WTC11 (cell line): ENCODE measurements at regions not wholly inside any gene's neighbourhood (a gene's known extent, or its start where the extent isn't known, plus 50 kb on each side); places are given as distances from the start of the nearest gene placed in this dataset.
"Not testable (repeated sequence)": the region's sequence is repeated elsewhere in the genome, so short reads cannot be mapped to it uniquely, and the experiment has no call there.

Experiments
- ATAC-seq: fragments of 200-7000 bp; cut with Tn5 transposase; 2 replicates; pipeline ENCODE4 v1.10.0; 2021; ENCODE audit warnings: mild to moderate bottlenecking, moderate library complexity
- CTCF ChIA-PET: fragments of 300-600 bp; sonication (Branson Sonifier 250); formaldehyde crosslinking; loops from one replicate; lab custom pipeline; 2021; ENCODE audit warnings: antibody characterized with exemption; lab: Charles Lee
- POLR2A ChIA-PET: fragments of 350-600 bp; sonication (Branson Sonifier 250); formaldehyde crosslinking; loops from one replicate; lab custom pipeline; 2021; ENCODE audit warnings: antibody characterized with exemption; lab: Charles Lee
- DNase-seq: peaks from one replicate; pipeline ENCODE4 v3.0.0; 2021; ENCODE audit warnings: low spot score
- H3K27ac Mint-ChIP-seq: 2 replicates; pipeline ENCODE4 v1.8.0; 2021; ENCODE audit warnings: mixed read lengths
- H3K27me3 Mint-ChIP-seq: 2 replicates; pipeline ENCODE4 v1.8.0; 2021; ENCODE audit warnings: low read depth, mild to moderate bottlenecking, moderate library complexity, mixed read lengths
- H3K36me3 Mint-ChIP-seq: 2 replicates; pipeline ENCODE4 v1.8.0; 2021; ENCODE audit warnings: mixed read lengths
- H3K4me1 Mint-ChIP-seq: 2 replicates; pipeline ENCODE4 v1.8.0; 2022; ENCODE audit warnings: mixed read lengths
- H3K4me3 Mint-ChIP-seq: 2 replicates; pipeline ENCODE4 v1.8.0; 2021; ENCODE audit warnings: mild to moderate bottlenecking, moderate library complexity, mixed read lengths
- H3K9me3 Mint-ChIP-seq: 2 replicates; pipeline ENCODE4 v1.8.0; 2021; ENCODE audit warnings: mixed read lengths
- ATF3 ChIP-seq: sonication (generic); formaldehyde crosslinking; conservative IDR thresholded peaks from 2 replicates; pipeline ENCODE4 v1.8.1; 2022; ENCODE audit warnings: mild to moderate bottlenecking, missing genetic modification reagents
- ATF6 ChIP-seq: sonication (generic); formaldehyde crosslinking; IDR thresholded peaks from 2 replicates; pipeline ENCODE4 v1.8.1; 2023; ENCODE audit warnings: mild to moderate bottlenecking, missing genetic modification reagents
- CBFB ChIP-seq: sonication (generic); formaldehyde crosslinking; IDR thresholded peaks from 2 replicates; pipeline ENCODE4 v1.8.1; 2022; ENCODE audit warnings: mild to moderate bottlenecking, low read depth, missing genetic modification reagents
- CREM ChIP-seq: sonication (generic); formaldehyde crosslinking; IDR thresholded peaks from 2 replicates; pipeline ENCODE4 v1.8.1; 2022; ENCODE audit warnings: mild to moderate bottlenecking, missing genetic modification reagents, moderate library complexity
- E2F1 ChIP-seq: sonication (generic); formaldehyde crosslinking; IDR thresholded peaks from 2 replicates; pipeline ENCODE4 v1.8.0; 2022; ENCODE audit warnings: mild to moderate bottlenecking, missing genetic modification reagents
- FOXJ3 ChIP-seq: sonication (generic); formaldehyde crosslinking; IDR thresholded peaks from 2 replicates; pipeline ENCODE4 v1.9.0; 2021; ENCODE audit warnings: missing genetic modification reagents, mild to moderate bottlenecking, borderline replicate concordance
- FOXK1 ChIP-seq: sonication (generic); formaldehyde crosslinking; IDR thresholded peaks from 2 replicates; pipeline ENCODE4 v1.8.0; 2022; ENCODE audit warnings: mild to moderate bottlenecking, moderate library complexity, missing genetic modification reagents
- GABPB1 ChIP-seq: sonication (generic); formaldehyde crosslinking; IDR thresholded peaks from 2 replicates; pipeline ENCODE4 v1.8.1; 2023; ENCODE audit warnings: mild to moderate bottlenecking, missing genetic modification reagents
- PRRX2 ChIP-seq: fragments of 250-450 bp; sonication (Bioruptor Pico); IDR thresholded peaks from 2 replicates; pipeline ENCODE4 v1.8.0; 2021; ENCODE audit warnings: mild to moderate bottlenecking
- ZBTB21 ChIP-seq: sonication (generic); formaldehyde crosslinking; IDR thresholded peaks from 2 replicates; pipeline ENCODE4 v1.8.1; 2023; ENCODE audit warnings: mild to moderate bottlenecking, missing genetic modification reagents, borderline replicate concordance
- ZNF121 ChIP-seq: sonication (generic); formaldehyde crosslinking; IDR thresholded peaks from 2 replicates; pipeline ENCODE4 v1.8.0; 2023; ENCODE audit warnings: missing genetic modification reagents
- ZNF232 ChIP-seq: sonication (generic); formaldehyde crosslinking; IDR thresholded peaks from 2 replicates; pipeline ENCODE4 v1.8.0; 2022; ENCODE audit warnings: mild to moderate bottlenecking, missing genetic modification reagents
- TF ChIP-seq, protein P1 (sequence below): fragments of 200-600 bp; IDR thresholded peaks from 2 replicates; pipeline ENCODE4 v1.8.0; 2022; ENCODE audit warnings: antibody characterized with exemption
- TF ChIP-seq, protein P2 (sequence below): sonication (generic); formaldehyde crosslinking; IDR thresholded peaks from 2 replicates; pipeline ENCODE4 v1.8.0; 2023; ENCODE audit warnings: missing genetic modification reagents, mild to moderate bottlenecking, borderline replicate concordance
- TF ChIP-seq, protein P3 (sequence below): sonication (generic); formaldehyde crosslinking; conservative IDR thresholded peaks from 2 replicates; pipeline ENCODE4 v1.8.1; 2023; ENCODE audit warnings: mild to moderate bottlenecking, low read depth, missing genetic modification reagents, moderate library complexity

DNA sequence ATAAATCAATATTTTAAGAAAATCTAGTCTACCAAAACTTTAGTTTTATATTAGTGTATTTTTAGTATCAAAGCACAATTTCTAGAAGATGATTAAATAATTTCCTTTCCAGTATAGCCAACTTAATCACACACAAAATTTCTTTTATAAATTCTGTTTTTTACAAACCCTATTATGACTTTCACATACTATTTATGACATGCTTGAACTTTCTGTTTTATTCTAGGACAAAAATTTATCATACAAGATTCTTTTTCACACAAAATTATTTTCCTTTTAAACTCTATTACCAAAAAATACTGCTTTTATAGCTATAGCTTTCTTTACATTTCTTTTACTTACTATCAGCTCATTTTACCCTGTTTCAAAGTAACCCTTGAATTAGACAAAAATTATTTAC is 149.5 kb downstream of the OR13H1 start (continued):
- no peak for TF ChIP-seq ATF6
- TF ChIP-seq CBFB: no peak
- no peak for TF ChIP-seq GABPB1 (CRISPR knock-in tag)
- TF ChIP-seq, protein P1, sequence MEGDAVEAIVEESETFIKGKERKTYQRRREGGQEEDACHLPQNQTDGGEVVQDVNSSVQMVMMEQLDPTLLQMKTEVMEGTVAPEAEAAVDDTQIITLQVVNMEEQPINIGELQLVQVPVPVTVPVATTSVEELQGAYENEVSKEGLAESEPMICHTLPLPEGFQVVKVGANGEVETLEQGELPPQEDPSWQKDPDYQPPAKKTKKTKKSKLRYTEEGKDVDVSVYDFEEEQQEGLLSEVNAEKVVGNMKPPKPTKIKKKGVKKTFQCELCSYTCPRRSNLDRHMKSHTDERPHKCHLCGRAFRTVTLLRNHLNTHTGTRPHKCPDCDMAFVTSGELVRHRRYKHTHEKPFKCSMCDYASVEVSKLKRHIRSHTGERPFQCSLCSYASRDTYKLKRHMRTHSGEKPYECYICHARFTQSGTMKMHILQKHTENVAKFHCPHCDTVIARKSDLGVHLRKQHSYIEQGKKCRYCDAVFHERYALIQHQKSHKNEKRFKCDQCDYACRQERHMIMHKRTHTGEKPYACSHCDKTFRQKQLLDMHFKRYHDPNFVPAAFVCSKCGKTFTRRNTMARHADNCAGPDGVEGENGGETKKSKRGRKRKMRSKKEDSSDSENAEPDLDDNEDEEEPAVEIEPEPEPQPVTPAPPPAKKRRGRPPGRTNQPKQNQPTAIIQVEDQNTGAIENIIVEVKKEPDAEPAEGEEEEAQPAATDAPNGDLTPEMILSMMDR: no peak

DNA sequence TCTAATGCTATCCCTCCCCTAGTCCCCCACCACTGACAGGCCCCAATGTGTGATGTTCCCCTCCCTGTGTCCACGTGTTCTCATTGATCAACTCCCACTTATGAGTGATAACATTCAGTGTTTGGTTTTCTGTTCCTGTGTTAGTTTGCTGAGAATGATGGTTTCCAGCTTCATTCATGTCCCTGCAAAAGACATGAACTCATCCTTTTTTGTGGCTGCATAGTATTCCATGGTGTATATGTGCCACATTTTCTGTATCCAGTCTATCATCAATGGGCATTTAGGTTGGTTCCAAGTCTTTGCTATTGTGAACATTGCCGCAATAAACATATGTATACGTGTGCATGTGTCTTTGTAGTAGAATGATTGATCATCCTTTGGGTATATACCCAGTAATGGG is 153.1 kb downstream of the OR13H1 start:
- H3K4me1 Mint-ChIP-seq, DNase-seq, H3K4me3 Mint-ChIP-seq, POLR2A ChIA-PET, H3K27me3 Mint-ChIP-seq, H3K27ac Mint-ChIP-seq, CTCF ChIA-PET, ATAC-seq: not testable (repeated sequence)
- peaks cover 42% of the 10 kb centered on the region for H3K9me3 Mint-ChIP-seq
- H3K36me3 Mint-ChIP-seq: peaks cover 74% of the 10 kb centered on the region

- CTCF ChIA-PET: no interaction called here
These were observed 159.8 kb downstream of the OR13H1 start for GRCh38 chrX:131703646-131704045.

GRCh38 chrX:131704136-131704695 is 160.3 kb downstream of the OR13H1 start:
- no peaks in the 10 kb centered on the region for H3K9me3 Mint-ChIP-seq
- H3K4me1 Mint-ChIP-seq: no peaks in the 10 kb centered on the region
- POLR2A ChIA-PET: no interaction called here
- peak; percentile 15 for DNase-seq
- H3K4me3 Mint-ChIP-seq: no peak overlapping the region
- CTCF ChIA-PET: no interaction called here
- no peak overlapping the region for H3K27ac Mint-ChIP-seq
- no peak for ATAC-seq
- H3K27me3 Mint-ChIP-seq: no peaks in the 10 kb centered on the region
- peaks cover 58% of the 10 kb centered on the region for H3K36me3 Mint-ChIP-seq
- TF ChIP-seq FOXJ3 (no peak), ZNF232 (no peak), PRRX2 (CRISPR knock-in tag) (no peak), ATF3 (CRISPR knock-in tag) (no peak)
- TF ChIP-seq, protein P2, sequence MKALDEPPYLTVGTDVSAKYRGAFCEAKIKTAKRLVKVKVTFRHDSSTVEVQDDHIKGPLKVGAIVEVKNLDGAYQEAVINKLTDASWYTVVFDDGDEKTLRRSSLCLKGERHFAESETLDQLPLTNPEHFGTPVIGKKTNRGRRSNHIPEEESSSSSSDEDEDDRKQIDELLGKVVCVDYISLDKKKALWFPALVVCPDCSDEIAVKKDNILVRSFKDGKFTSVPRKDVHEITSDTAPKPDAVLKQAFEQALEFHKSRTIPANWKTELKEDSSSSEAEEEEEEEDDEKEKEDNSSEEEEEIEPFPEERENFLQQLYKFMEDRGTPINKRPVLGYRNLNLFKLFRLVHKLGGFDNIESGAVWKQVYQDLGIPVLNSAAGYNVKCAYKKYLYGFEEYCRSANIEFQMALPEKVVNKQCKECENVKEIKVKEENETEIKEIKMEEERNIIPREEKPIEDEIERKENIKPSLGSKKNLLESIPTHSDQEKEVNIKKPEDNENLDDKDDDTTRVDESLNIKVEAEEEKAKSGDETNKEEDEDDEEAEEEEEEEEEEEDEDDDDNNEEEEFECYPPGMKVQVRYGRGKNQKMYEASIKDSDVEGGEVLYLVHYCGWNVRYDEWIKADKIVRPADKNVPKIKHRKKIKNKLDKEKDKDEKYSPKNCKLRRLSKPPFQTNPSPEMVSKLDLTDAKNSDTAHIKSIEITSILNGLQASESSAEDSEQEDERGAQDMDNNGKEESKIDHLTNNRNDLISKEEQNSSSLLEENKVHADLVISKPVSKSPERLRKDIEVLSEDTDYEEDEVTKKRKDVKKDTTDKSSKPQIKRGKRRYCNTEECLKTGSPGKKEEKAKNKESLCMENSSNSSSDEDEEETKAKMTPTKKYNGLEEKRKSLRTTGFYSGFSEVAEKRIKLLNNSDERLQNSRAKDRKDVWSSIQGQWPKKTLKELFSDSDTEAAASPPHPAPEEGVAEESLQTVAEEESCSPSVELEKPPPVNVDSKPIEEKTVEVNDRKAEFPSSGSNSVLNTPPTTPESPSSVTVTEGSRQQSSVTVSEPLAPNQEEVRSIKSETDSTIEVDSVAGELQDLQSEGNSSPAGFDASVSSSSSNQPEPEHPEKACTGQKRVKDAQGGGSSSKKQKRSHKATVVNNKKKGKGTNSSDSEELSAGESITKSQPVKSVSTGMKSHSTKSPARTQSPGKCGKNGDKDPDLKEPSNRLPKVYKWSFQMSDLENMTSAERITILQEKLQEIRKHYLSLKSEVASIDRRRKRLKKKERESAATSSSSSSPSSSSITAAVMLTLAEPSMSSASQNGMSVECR (CRISPR knock-in tag): no peak

More at GRCh38 chrX:131703646-131704045, 159.8 kb downstream of the OR13H1 start:
- H3K4me1 Mint-ChIP-seq: no peaks in the 10 kb centered on the region
- DNase-seq: no peak
- POLR2A ChIA-PET: no interaction called here
- H3K9me3 Mint-ChIP-seq: no peaks in the 10 kb centered on the region
- TF ChIP-seq CREM (no peak), FOXK1 (CRISPR knock-in tag) (no peak), GABPB1 (CRISPR knock-in tag) (no peak), ZNF121 (CRISPR knock-in tag) (no peak), ATF3 (CRISPR knock-in tag) (no peak), E2F1 (CRISPR knock-in tag) (no peak), ZBTB21 (CRISPR knock-in tag) (no peak)
- TF ChIP-seq, protein P3, sequence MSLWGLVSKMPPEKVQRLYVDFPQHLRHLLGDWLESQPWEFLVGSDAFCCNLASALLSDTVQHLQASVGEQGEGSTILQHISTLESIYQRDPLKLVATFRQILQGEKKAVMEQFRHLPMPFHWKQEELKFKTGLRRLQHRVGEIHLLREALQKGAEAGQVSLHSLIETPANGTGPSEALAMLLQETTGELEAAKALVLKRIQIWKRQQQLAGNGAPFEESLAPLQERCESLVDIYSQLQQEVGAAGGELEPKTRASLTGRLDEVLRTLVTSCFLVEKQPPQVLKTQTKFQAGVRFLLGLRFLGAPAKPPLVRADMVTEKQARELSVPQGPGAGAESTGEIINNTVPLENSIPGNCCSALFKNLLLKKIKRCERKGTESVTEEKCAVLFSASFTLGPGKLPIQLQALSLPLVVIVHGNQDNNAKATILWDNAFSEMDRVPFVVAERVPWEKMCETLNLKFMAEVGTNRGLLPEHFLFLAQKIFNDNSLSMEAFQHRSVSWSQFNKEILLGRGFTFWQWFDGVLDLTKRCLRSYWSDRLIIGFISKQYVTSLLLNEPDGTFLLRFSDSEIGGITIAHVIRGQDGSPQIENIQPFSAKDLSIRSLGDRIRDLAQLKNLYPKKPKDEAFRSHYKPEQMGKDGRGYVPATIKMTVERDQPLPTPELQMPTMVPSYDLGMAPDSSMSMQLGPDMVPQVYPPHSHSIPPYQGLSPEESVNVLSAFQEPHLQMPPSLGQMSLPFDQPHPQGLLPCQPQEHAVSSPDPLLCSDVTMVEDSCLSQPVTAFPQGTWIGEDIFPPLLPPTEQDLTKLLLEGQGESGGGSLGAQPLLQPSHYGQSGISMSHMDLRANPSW (CRISPR knock-in tag): no peak
- TF ChIP-seq, all 79 proteins: peak for 0
- no peak for ATAC-seq
- Mint-ChIP-seq H3K36me3 (peaks cover 57% of the 10 kb centered on the region), H3K4me3 (no peak overlapping the region), H3K27me3 (no peaks in the 10 kb centered on the region), H3K27ac (no peak overlapping the region)
